ENCODE measurements at regions not wholly inside any gene's neighbourhood (a gene's known extent, or its start where the extent isn't known, plus 50 kb on each side); places are given as distances from the start of the nearest gene placed in this dataset.

DNA sequence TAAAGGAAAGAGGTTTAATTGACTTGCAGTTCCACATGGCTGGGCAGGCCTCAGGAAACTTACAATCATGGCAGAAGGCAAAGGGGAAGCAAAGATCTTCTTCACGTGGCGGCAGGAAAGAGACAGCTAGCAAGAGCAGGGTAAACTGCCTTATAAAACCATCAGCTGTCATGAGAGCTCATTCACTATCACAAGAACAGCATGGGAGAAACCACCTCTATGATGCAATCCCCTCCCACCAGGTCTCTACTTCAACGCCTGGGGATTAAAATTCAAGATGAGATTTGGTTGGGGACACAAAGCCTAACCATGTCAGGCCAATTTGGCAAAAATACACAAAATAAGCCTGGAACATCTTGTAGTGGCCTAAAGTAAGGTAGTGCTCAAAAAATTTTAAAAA, 152.6 kb downstream of the COL6A3 start:
- no peaks in the 10 kb centered on the region for H3K36me3 ChIP-seq
- H3K27ac ChIP-seq, result peak overlapping the region in 1 of 10 donors; percentile 72
- ATAC-seq, result no peak
- no peak overlapping the region for H3K4me3 ChIP-seq
- TF ChIP-seq, protein P1, sequence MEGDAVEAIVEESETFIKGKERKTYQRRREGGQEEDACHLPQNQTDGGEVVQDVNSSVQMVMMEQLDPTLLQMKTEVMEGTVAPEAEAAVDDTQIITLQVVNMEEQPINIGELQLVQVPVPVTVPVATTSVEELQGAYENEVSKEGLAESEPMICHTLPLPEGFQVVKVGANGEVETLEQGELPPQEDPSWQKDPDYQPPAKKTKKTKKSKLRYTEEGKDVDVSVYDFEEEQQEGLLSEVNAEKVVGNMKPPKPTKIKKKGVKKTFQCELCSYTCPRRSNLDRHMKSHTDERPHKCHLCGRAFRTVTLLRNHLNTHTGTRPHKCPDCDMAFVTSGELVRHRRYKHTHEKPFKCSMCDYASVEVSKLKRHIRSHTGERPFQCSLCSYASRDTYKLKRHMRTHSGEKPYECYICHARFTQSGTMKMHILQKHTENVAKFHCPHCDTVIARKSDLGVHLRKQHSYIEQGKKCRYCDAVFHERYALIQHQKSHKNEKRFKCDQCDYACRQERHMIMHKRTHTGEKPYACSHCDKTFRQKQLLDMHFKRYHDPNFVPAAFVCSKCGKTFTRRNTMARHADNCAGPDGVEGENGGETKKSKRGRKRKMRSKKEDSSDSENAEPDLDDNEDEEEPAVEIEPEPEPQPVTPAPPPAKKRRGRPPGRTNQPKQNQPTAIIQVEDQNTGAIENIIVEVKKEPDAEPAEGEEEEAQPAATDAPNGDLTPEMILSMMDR (IDR thresholded peaks at IDR 0.05), result no peak
- intact Hi-C loops (cut with DNase I), result no loop called here
- no peaks in the 10 kb centered on the region for H3K27me3 ChIP-seq
- no peaks in the 10 kb centered on the region for H3K9me3 ChIP-seq
- no peak for DNase-seq
- peaks cover 0 to 65% (median 16%) of the 10 kb centered on the region in 9 donors for H3K4me1 ChIP-seq
- WGBS, 2 donors, result 84% methylated on average over 3 of the region's 3 CpGs

- TF ChIP-seq, protein P1 (IDR thresholded peaks at IDR 0.05), result no peak
- ATAC-seq, result peak in 4 of 8 donors; percentile 44 to 80 (median 58)
- intact Hi-C loops (cut with DNase I), result no loop called here
- Histone ChIP-seq H3K4me1 (peaks cover 0 to 47% (median 6%) of the 10 kb centered on the region in 9 donors), H3K4me3 (no peak overlapping the region), H3K36me3 (no peaks in the 10 kb centered on the region), H3K9me3 (no peaks in the 10 kb centered on the region), H3K27ac (peak overlapping the region in 3 of 10 donors; percentile 27 to 72 (median 59)), H3K27me3 (no peaks in the 10 kb centered on the region)
- WGBS, 2 donors, result 87 to 90% methylated on average over 10 of the region's 10 CpGs
- no peak for DNase-seq
Measured at GRCh38 chr2:237262838-237263771, 150.9 kb downstream of the COL6A3 start.

DNA sequence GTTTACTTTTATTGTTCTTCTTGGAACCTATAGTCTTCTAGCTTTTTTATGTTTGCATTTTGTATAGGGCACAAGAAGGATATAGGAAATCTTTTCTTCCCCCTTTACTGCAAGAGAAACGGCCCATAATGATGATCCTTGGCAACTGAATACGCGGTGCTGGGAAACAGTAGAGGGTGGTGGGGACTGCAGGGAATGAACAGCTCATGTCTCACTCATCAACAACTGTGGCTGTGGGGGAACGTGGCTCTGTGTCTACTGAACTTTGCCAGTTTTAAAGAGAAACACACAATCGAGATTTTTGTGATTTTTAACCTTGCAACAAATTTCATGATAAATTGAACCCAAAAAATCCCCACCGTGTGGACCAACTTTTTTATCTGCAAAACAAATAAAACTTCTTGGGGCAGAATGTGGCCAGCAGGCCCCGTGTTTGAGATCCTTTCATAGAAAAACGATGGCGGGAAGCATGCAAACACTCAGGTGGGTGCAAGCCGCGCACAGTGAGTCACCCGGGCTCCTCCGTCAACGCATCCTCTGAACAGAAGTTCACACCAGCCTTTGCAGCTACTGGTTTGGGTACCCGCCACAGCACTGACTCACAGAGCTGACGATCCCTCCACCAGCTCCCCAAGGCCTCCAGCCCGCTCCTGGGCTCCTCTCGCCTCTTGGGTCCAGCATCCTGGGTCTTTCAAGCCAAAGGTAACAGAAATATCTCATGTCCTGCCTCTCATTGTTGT, 149.3 kb downstream of the COL6A3 start:
- no peak for DNase-seq
- no peaks in the 10 kb centered on the region for H3K36me3 ChIP-seq
- peaks cover 0 to 31% (median 0%) of the 10 kb centered on the region in 9 donors for H3K4me1 ChIP-seq
- peak overlapping the region in 1 of 10 donors; percentile 72 for H3K27ac ChIP-seq
- H3K4me3 ChIP-seq, result no peak overlapping the region
- H3K9me3 ChIP-seq, result no peaks in the 10 kb centered on the region
- intact Hi-C loops (cut with DNase I), result no loop called here
- no peaks in the 10 kb centered on the region for H3K27me3 ChIP-seq
- WGBS, 2 donors, result 87 to 90% methylated on average over 18 of the region's 18 CpGs
- no peak for ATAC-seq
- TF ChIP-seq, protein P1 (IDR thresholded peaks at IDR 0.05), result no peak

DNA sequence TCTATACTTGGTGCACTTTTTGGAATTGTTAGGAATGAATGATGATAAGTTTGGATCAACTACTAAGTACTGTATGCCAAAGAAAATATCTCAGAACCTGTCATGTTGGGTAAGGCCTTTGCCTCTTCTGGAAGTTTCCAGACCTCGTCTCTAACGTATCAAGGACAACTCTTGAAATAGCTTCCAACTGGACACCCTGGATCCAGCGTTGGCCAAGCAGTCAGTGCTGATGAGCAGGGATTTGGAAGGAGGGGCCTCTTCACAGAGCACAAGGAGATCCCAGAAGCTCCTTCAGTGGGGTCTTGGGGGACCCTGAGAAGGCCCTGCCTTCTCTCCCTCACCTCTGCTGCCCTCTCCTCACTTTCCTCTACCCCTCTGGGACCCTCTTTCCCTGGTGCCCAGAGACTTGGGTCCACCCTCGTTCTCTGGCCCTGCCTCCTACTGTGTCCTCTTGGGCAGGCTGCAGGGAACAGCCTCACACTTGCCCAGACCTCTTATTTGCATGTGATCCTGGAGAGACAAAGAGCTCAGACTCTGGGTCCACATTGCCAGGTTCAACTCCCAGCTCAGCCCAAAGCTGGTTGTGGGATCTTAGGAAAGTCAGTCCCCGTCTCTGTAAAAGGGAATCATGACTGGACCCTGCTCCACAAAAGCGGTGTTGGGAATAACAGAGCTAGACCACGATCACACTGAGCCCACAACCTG, 145.8 kb downstream of the COL6A3 start:
- ATAC-seq, result peak in 5 of 8 donors; percentile 16 to 66 (median 42)
- no peaks in the 10 kb centered on the region for H3K36me3 ChIP-seq
- WGBS, 2 donors, result 72 to 78% methylated on average over 7 of the region's 7 CpGs
- TF ChIP-seq, protein P1 (IDR thresholded peaks at IDR 0.05), result no peak
- no peaks in the 10 kb centered on the region for H3K9me3 ChIP-seq
- no peaks in the 10 kb centered on the region for H3K27me3 ChIP-seq
- H3K27ac ChIP-seq, result peak overlapping the region in 4 of 10 donors; percentile 7 to 61 (median 36)
- H3K4me3 ChIP-seq, result no peak overlapping the region
- H3K4me1 ChIP-seq, result peaks cover 0 to 14% (median 5%) of the 10 kb centered on the region in 9 donors
- no peak for DNase-seq
- intact Hi-C loops (cut with DNase I), result no loop called here

All from heart right ventricle (tissue), 16 donors.